Lower leg skin (tissue), 4 donors: ENCODE measurements at regions not wholly inside any gene's neighbourhood (a gene's known extent, or its start where the extent isn't known, plus 50 kb on each side); places are given as distances from the start of the nearest gene placed in this dataset.

Experiments used
- DNase-seq, 2 donors: peaks; one replicate each; pipeline ENCODE4 v3.0.0-alpha.2; 2019; ENCODE audit warnings: low spot score in 2 of 2
- H3K4me3 ChIP-seq: fragments of 200-600 bp; sonication (generic); 2 replicates; pipeline ENCODE4 v1.5.1; 2017; ENCODE audit warnings: mild to moderate bottlenecking, low read depth; ENCODE audit not compliant: poor library complexity, severe bottlenecking
- POLR2A ChIP-seq, 2 donors: fragments of 450-650 bp; IDR thresholded peaks; one replicate each; pipeline ENCODE4 v1.6.1; 2016 to 2017; ENCODE audit warnings: antibody characterized with exemption in 2 of 2, mild to moderate bottlenecking in 1 of 2, moderate library complexity in 1 of 2
- WGBS, 2 donors: methylation state at CpG; one replicate each; pipeline ENCODE4 v1.1.5; 2018; 5-methylcytosine and 5-hydroxymethylcytosine counted together
- intact Hi-C: fragments of 100-400 bp; cut with DNase I; formaldehyde crosslinking; loops from one replicate; pipeline ENCODE4 v1.15.0; 2023; ENCODE audit warnings: low total_unique reads
- TF ChIP-seq, protein P1 (sequence below), 3 donors: fragments of 450-650 bp; IDR thresholded peaks; one replicate each; pipeline ENCODE4 v1.5.1; 2016; ENCODE audit warnings: antibody characterized with exemption in 3 of 3, mild to moderate bottlenecking in 3 of 3, moderate library complexity in 2 of 3

DNA sequence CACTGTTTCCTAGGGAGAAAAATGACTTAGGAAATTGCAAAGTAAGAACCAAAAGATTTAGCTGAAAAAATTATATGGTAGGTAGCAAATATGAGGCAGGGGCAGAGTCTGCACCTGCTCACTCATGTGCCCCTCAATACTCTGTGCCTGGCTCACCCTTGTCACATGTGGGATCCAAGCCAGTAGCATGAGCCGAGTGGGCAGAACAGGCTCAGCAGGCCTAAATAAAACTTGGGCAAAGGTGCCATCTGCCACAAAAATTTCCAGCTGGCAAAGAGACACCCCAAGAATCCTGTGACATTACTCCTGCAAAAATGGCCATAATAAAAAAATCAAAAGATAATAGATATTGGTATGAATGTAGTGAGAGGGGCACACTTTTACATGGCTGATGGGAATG is 1321.2 kb downstream of the NCAM2 start:
- TF ChIP-seq, protein P1, sequence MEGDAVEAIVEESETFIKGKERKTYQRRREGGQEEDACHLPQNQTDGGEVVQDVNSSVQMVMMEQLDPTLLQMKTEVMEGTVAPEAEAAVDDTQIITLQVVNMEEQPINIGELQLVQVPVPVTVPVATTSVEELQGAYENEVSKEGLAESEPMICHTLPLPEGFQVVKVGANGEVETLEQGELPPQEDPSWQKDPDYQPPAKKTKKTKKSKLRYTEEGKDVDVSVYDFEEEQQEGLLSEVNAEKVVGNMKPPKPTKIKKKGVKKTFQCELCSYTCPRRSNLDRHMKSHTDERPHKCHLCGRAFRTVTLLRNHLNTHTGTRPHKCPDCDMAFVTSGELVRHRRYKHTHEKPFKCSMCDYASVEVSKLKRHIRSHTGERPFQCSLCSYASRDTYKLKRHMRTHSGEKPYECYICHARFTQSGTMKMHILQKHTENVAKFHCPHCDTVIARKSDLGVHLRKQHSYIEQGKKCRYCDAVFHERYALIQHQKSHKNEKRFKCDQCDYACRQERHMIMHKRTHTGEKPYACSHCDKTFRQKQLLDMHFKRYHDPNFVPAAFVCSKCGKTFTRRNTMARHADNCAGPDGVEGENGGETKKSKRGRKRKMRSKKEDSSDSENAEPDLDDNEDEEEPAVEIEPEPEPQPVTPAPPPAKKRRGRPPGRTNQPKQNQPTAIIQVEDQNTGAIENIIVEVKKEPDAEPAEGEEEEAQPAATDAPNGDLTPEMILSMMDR (IDR thresholded peaks at IDR 0.05), result no peak
- TF ChIP-seq POLR2A (IDR thresholded peaks at IDR 0.05), result no peak
- DNase-seq, result no peak
- no peak overlapping the region for H3K4me3 ChIP-seq
- 53 to 59% methylated on average over 1 of the region's 1 CpG for WGBS, 2 donors
- intact Hi-C loops, result no loop called here

- DNase-seq, result no peak
- intact Hi-C loops, result no loop called here
- WGBS, 2 donors, result 22 to 26% methylated on average over 1 of the region's 1 CpG
- no peak overlapping the region for H3K4me3 ChIP-seq
- TF ChIP-seq, protein P1 (IDR thresholded peaks at IDR 0.05), result no peak
- no peak for TF ChIP-seq POLR2A (IDR thresholded peaks at IDR 0.05)
Measured at GRCh38 chr21:22342889-22343288, 1344.7 kb downstream of the NCAM2 start.

GRCh38 chr21:22343303-22343702 is 1345.1 kb downstream of the NCAM2 start:
- TF ChIP-seq, protein P1 (IDR thresholded peaks at IDR 0.05), result no peak
- no peak for DNase-seq
- 68 to 75% methylated on average over 2 of the region's 2 CpGs for WGBS, 2 donors
- H3K4me3 ChIP-seq, result no peak overlapping the region
- intact Hi-C loops, result no loop called here

DNA sequence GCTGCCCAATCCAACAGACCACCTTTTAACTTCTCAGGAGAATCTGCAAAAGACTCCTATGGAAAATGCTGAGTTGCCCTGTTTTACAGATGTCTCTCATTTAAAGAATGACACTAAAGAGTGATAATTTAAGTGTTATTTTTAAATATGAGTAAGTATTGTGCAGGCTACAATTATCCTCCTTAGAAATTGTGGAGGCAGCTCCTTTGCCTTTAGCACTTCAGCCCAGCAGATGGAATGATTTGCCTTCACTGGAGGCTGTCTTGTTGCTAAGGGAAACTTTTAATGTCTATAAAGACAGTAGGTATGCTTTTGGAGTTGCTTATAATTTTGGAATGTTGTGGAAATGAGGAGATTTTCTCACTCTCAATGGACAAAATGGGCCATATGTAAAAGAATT is 1345.5 kb downstream of the NCAM2 start:
- intact Hi-C loops, result no loop called here
- DNase-seq, result no peak
- no peak overlapping the region for H3K4me3 ChIP-seq
- TF ChIP-seq, protein P1 (IDR thresholded peaks at IDR 0.05), result no peak
- no peak for TF ChIP-seq POLR2A (IDR thresholded peaks at IDR 0.05)

DNA sequence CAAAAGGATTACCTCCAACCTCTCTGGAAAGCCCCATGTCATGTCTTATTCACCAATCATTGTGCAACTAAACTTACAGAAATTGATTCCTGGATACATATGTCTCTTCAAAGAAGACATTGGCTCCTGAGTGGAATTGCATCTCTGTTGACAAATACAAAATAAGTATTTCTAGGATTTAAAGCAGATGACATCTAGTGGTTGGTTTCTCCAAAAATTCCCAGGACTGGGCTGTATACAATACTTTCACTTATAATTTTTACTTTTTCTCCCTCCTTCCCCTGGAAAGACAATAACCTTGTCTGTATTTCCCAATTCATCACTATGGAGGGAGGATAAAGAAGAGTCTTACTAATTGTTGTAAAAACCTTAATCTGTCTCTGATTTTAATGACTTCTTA is 1347.4 kb downstream of the NCAM2 start:
- no peak overlapping the region for H3K4me3 ChIP-seq
- TF ChIP-seq, protein P1 (IDR thresholded peaks at IDR 0.05), result no peak
- TF ChIP-seq POLR2A (IDR thresholded peaks at IDR 0.05), result no peak
- intact Hi-C loops, result no loop called here
- no peak for DNase-seq

- no peak overlapping the region for H3K4me3 ChIP-seq
- 63 to 83% methylated on average over 1 of the region's 1 CpG for WGBS, 2 donors
- DNase-seq, result no peak
- no peak for TF ChIP-seq POLR2A (IDR thresholded peaks at IDR 0.05)
- TF ChIP-seq, protein P1 (IDR thresholded peaks at IDR 0.05), result no peak
- intact Hi-C loops, result no loop called here
Measured at GRCh38 chr21:22346576-22346975, 1348.4 kb downstream of the NCAM2 start.
